Liver (tissue), 7 donors: ENCODE measurements at regions not wholly inside any gene's neighbourhood (a gene's known extent, or its start where the extent isn't known, plus 50 kb on each side); places are given as distances from the start of the nearest gene placed in this dataset.

ENCODE experiments used
- DNase-seq: peaks from one replicate; pipeline ENCODE4 v3.0.0-alpha.2; 2017; ENCODE audit warnings: low spot score
- H3K27ac ChIP-seq, 2 donors: one replicate each; pipeline ENCODE4 v1.7.0; 2013; ENCODE audit warnings: inconsistent platforms in 2 of 2, low read length in 2 of 2, control low read depth in 1 of 2, low read depth in 1 of 2, mild to moderate bottlenecking in 1 of 2
- H3K27me3 ChIP-seq, 4 donors: one replicate each; pipeline versions ENCODE4 v1.6.1 to v1.7.0; 2013; ENCODE audit warnings: low read length in 3 of 4, inconsistent platforms in 1 of 4, mild to moderate bottlenecking in 1 of 4, moderate library complexity in 1 of 4; ENCODE audit not compliant: control insufficient read depth in 4 of 4, insufficient read depth in 4 of 4
- H3K36me3 ChIP-seq, 4 donors: one replicate each; pipeline versions ENCODE4 v1.6.1 to v1.7.0; 2013; ENCODE audit warnings: low read length in 3 of 4, mild to moderate bottlenecking in 3 of 4, low read depth in 1 of 4, moderate library complexity in 1 of 4; ENCODE audit not compliant: control insufficient read depth in 4 of 4, insufficient read depth in 3 of 4
- H3K4me1 ChIP-seq, 4 donors: one replicate each; pipeline versions ENCODE4 v1.6.1 to v1.7.0; 2013; ENCODE audit warnings: low read length in 3 of 4, mild to moderate bottlenecking in 3 of 4, moderate library complexity in 1 of 4; ENCODE audit not compliant: control insufficient read depth in 4 of 4, insufficient read depth in 4 of 4
- H3K4me3 ChIP-seq, 3 donors: one replicate each; pipeline versions ENCODE4 v1.6.1 to v1.7.0; 2013; ENCODE audit warnings: low read length in 3 of 3, control low read depth in 1 of 3, low read depth in 1 of 3, mild to moderate bottlenecking in 1 of 3
- H3K9ac ChIP-seq, 2 donors: one replicate each; pipeline ENCODE4 v1.7.0; 2013; ENCODE audit warnings: low read length in 2 of 2, mild to moderate bottlenecking in 2 of 2, moderate library complexity in 2 of 2, control low read depth in 1 of 2, low read depth in 1 of 2
- H3K9me3 ChIP-seq, 4 donors: one replicate each; pipeline versions ENCODE4 v1.6.1 to v1.7.0; 2013; ENCODE audit warnings: low read length in 3 of 4; ENCODE audit not compliant: control insufficient read depth in 4 of 4
- EGR1 ChIP-seq, 2 donors: IDR thresholded peaks; 2 replicates each; pipeline ENCODE4 v1.6.1; 2016 to 2018; ENCODE audit warnings: antibody characterized with exemption in 2 of 2, low read depth in 2 of 2
- FOXA1 ChIP-seq: IDR thresholded peaks from 2 replicates; pipeline ENCODE4 v1.6.1; 2016; ENCODE audit warnings: antibody characterized with exemption
- FOXA2 ChIP-seq: IDR thresholded peaks from 2 replicates; pipeline ENCODE4 v1.6.1; 2016; ENCODE audit warnings: antibody characterized with exemption
- GABPA ChIP-seq, 2 donors: IDR thresholded peaks in 1 of 2; conservative IDR thresholded peaks in 1 of 2; 2 replicates each; pipeline ENCODE4 v1.6.1; 2016; ENCODE audit warnings: antibody characterized with exemption in 2 of 2, mild to moderate bottlenecking in 1 of 2, moderate library complexity in 1 of 2
- HNF4G ChIP-seq: IDR thresholded peaks from 2 replicates; pipeline ENCODE4 v1.6.1; 2016; ENCODE audit warnings: antibody characterized with exemption
- NR2F2 ChIP-seq: IDR thresholded peaks from 2 replicates; pipeline ENCODE4 v1.6.1; 2016; ENCODE audit warnings: antibody characterized with exemption
- RAD21 ChIP-seq, 2 donors: IDR thresholded peaks; 2 replicates each; pipeline ENCODE4 v1.6.1; 2016; ENCODE audit warnings: antibody characterized with exemption in 2 of 2, mild to moderate bottlenecking in 2 of 2
- REST ChIP-seq: IDR thresholded peaks from 2 replicates; pipeline ENCODE4 v1.6.1; 2016; ENCODE audit warnings: antibody characterized with exemption, mild to moderate bottlenecking
- SP1 ChIP-seq: IDR thresholded peaks from 2 replicates; pipeline ENCODE4 v1.6.1; 2018; ENCODE audit warnings: antibody characterized with exemption, mild to moderate bottlenecking
- TAF1 ChIP-seq: conservative IDR thresholded peaks from 2 replicates; pipeline ENCODE4 v1.6.1; 2016; ENCODE audit warnings: antibody characterized with exemption, mild to moderate bottlenecking
- YY1 ChIP-seq: IDR thresholded peaks from 2 replicates; pipeline ENCODE4 v1.6.1; 2016; ENCODE audit warnings: antibody characterized with exemption, mild to moderate bottlenecking
- WGBS: extraction: QIAGEN DNeasy Blood & Tissue Kit; methylation state at CpG from one replicate; pipeline ENCODE4 v1.1.7; 2013; 5-methylcytosine and 5-hydroxymethylcytosine counted together
- TF ChIP-seq, protein P1 (sequence below): IDR thresholded peaks from 2 replicates; pipeline ENCODE4 v1.6.1; 2016; ENCODE audit warnings: antibody characterized with exemption
- TF ChIP-seq, protein P2 (sequence below): IDR thresholded peaks from 2 replicates; pipeline ENCODE4 v1.6.1; 2016; ENCODE audit warnings: antibody characterized with exemption
- TF ChIP-seq, protein P3 (sequence below): IDR thresholded peaks from 2 replicates; pipeline ENCODE4 v1.6.1; 2016; ENCODE audit warnings: antibody characterized with exemption
- donor health status: healthy.
- donor health status: healthy.
- donor health status: healthy.
- donor health status: healthy.

- TF ChIP-seq REST = no peak
- no peak for TF ChIP-seq GABPA (IDR thresholded peaks at IDR 0.05 in 1 of 2, conservative IDR thresholded peaks at IDR 0.05 in 1 of 2)
- no peak for TF ChIP-seq EGR1 (IDR thresholded peaks at IDR 0.05; ENCODE audit: low read depth in 2 of 2)
Observed at GRCh38 chr12:77572371-77572770, 258.3 kb upstream of the NAV3 start (continued).

DNA sequence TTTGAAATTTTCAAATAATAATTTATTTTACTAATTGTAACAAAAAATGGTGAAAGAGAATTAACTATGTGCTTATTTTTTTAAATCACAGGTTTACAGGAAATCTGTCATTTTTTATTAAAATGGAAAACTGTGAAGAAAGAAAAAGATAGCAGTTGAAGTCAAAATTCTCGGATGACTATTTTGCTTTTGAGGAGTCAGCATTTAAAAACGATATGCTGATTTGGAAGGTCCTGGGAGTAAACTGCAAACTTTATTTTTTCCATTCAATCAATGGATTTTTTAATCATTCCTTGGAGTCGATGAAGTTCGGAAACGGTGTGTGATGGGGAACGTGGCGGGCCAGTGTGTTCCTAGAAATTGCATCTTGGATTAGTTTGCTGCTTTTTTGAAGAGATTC, 258.9 kb upstream of the NAV3 start:
- Histone ChIP-seq H3K36me3 (no peaks in the 10 kb centered on the region), H3K9me3 (no peaks in the 10 kb centered on the region), H3K9ac (no peak overlapping the region), H3K27ac (no peak overlapping the region), H3K4me1 (no peaks in the 10 kb centered on the region), H3K4me3 (no peak overlapping the region), H3K27me3 (no peaks in the 10 kb centered on the region)
- TF ChIP-seq FOXA1 = no peak
- no peak for TF ChIP-seq REST
- TF ChIP-seq NR2F2 = no peak
- TF ChIP-seq FOXA2 = no peak
- no peak for TF ChIP-seq GABPA (IDR thresholded peaks at IDR 0.05 in 1 of 2, conservative IDR thresholded peaks at IDR 0.05 in 1 of 2)
- no peak for TF ChIP-seq RAD21 (IDR thresholded peaks at IDR 0.05)
- no peak for TF ChIP-seq SP1
- TF ChIP-seq, protein P1, sequence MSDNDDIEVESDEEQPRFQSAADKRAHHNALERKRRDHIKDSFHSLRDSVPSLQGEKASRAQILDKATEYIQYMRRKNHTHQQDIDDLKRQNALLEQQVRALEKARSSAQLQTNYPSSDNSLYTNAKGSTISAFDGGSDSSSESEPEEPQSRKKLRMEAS = no peak
- TF ChIP-seq, protein P2, sequence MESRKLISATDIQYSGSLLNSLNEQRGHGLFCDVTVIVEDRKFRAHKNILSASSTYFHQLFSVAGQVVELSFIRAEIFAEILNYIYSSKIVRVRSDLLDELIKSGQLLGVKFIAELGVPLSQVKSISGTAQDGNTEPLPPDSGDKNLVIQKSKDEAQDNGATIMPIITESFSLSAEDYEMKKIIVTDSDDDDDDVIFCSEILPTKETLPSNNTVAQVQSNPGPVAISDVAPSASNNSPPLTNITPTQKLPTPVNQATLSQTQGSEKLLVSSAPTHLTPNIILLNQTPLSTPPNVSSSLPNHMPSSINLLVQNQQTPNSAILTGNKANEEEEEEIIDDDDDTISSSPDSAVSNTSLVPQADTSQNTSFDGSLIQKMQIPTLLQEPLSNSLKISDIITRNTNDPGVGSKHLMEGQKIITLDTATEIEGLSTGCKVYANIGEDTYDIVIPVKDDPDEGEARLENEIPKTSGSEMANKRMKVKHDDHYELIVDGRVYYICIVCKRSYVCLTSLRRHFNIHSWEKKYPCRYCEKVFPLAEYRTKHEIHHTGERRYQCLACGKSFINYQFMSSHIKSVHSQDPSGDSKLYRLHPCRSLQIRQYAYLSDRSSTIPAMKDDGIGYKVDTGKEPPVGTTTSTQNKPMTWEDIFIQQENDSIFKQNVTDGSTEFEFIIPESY = no peak
- TF ChIP-seq, protein P3, sequence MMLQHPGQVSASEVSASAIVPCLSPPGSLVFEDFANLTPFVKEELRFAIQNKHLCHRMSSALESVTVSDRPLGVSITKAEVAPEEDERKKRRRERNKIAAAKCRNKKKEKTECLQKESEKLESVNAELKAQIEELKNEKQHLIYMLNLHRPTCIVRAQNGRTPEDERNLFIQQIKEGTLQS = no peak
- TF ChIP-seq EGR1 (IDR thresholded peaks at IDR 0.05; ENCODE audit: low read depth in 2 of 2) = no peak
- no peak for TF ChIP-seq YY1
- no peak for TF ChIP-seq HNF4G
- no peak for TF ChIP-seq TAF1
- no peak for DNase-seq
- WGBS = 85% methylated on average over 7 of the region's 7 CpGs
